Left lung (tissue), 4 donors: ENCODE measurements at regions not wholly inside any gene's neighbourhood (a gene's known extent, or its start where the extent isn't known, plus 50 kb on each side); places are given as distances from the start of the nearest gene placed in this dataset.

Source experiments
- ATAC-seq: fragments of 200-7000 bp; cut with Tn5 transposase; one replicate; pipeline ENCODE4 v1.9.1; 2020; ENCODE audit warnings: moderate library complexity
- DNase-seq, 4 donors: peaks; one replicate each; pipeline ENCODE4 v3.0.0-alpha.2; 2013 to 2020
- H3K27ac ChIP-seq, 2 donors: fragments of 200-600 bp; sonication (generic) in 1 of 2; one replicate each; pipeline versions ENCODE4 v1.5.0 to v1.8.0; 2020 to 2021
- H3K27me3 ChIP-seq, 2 donors: fragments of 200-600 bp; sonication (generic) in 1 of 2; one replicate each; pipeline versions ENCODE4 v1.5.0 to v1.8.0; 2020 to 2021
- H3K36me3 ChIP-seq, 2 donors: fragments of 200-600 bp; sonication (generic) in 1 of 2; one replicate each; pipeline versions ENCODE4 v1.5.0 to v1.8.0; 2020 to 2021
- H3K4me1 ChIP-seq, 2 donors: fragments of 200-600 bp; one replicate each; pipeline ENCODE4 v1.8.0; 2021
- H3K4me3 ChIP-seq, 2 donors: fragments of 200-600 bp; sonication (generic) in 1 of 2; one replicate each; pipeline versions ENCODE4 v1.5.0 to v1.8.0; 2020 to 2021; ENCODE audit warnings: mild to moderate bottlenecking in 1 of 2
- H3K9me3 ChIP-seq, 2 donors: fragments of 200-600 bp; sonication (generic) in 1 of 2; one replicate each; pipeline versions ENCODE4 v1.5.0 to v1.8.0; 2020 to 2021
- CTCF ChIP-seq, 2 donors: fragments of 200-600 bp; sonication (generic) in 1 of 2; IDR thresholded peaks; one replicate each; pipeline versions ENCODE4 v1.5.0 to v1.8.0; 2021; ENCODE audit warnings: antibody characterized with exemption in 2 of 2
- intact Hi-C, 2 donors: fragments of 100-400 bp; cut with DNase I; formaldehyde crosslinking; loops; one replicate each; pipeline versions ENCODE4 v1.11.2 to v1.14.2; 2022
- donor health status: DM: no; HTN: yes; CAD: no.
- donor health status: DM: no; HTN: no; CAD: no.

GRCh38 chr4:152039023-152039481 lies 278.2 kb upstream of the GATB start:
- DNase-seq (no peak), ATAC-seq (no peak)
- TF ChIP-seq CTCF (IDR thresholded peaks at IDR 0.05): no peak
- Histone ChIP-seq H3K4me1 (no peaks in the 10 kb centered on the region), H3K27me3 (no peaks in the 10 kb centered on the region), H3K36me3 (no peaks in the 10 kb centered on the region), H3K27ac (no peak overlapping the region), H3K4me3 (no peak overlapping the region), H3K9me3 (no peaks in the 10 kb centered on the region)
- intact Hi-C loops: no loop called here

DNA sequence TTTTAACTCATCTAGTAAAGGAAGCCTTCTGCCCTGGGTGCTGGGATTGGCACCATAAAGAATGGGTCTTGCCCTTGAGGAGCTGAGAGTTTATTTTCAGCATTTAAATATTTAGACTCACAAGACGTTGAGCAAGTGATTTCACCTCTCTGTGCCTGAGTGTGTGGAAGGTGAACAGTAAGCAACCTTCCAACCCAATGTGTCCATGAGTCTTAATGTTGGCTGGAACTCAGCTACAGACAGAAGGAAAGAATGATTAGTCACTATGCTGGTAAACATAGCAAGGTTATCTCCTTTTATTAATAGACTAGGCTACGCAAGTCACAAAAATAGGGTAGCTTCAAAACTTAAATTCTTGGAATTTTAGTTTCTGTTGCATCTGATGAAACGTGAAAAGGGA lies 277.4 kb upstream of the GATB start:
- Histone ChIP-seq H3K36me3 (no peaks in the 10 kb centered on the region), H3K27ac (no peak overlapping the region), H3K4me1 (no peaks in the 10 kb centered on the region), H3K4me3 (no peak overlapping the region), H3K27me3 (no peaks in the 10 kb centered on the region), H3K9me3 (no peaks in the 10 kb centered on the region)
- TF ChIP-seq CTCF (IDR thresholded peaks at IDR 0.05): no peak
- intact Hi-C loops: no loop called here
- no peak for DNase-seq
- ATAC-seq: no peak

- H3K36me3 ChIP-seq: no peaks in the 10 kb centered on the region
- intact Hi-C loops: no loop called here
- ATAC-seq (no peak), DNase-seq (no peak)
- H3K27me3 ChIP-seq: no peaks in the 10 kb centered on the region
- H3K4me1 ChIP-seq: no peaks in the 10 kb centered on the region
- H3K27ac ChIP-seq: no peak overlapping the region
- H3K4me3 ChIP-seq: no peak overlapping the region
- H3K9me3 ChIP-seq: no peaks in the 10 kb centered on the region
- TF ChIP-seq CTCF (IDR thresholded peaks at IDR 0.05): no peak
Measured at GRCh38 chr4:152037435-152037834, 276.6 kb upstream of the GATB start.

- DNase-seq (no peak), ATAC-seq (no peak)
- Histone ChIP-seq H3K27ac (no peak overlapping the region), H3K36me3 (no peaks in the 10 kb centered on the region), H3K4me3 (no peak overlapping the region), H3K9me3 (no peaks in the 10 kb centered on the region), H3K27me3 (no peaks in the 10 kb centered on the region), H3K4me1 (no peaks in the 10 kb centered on the region)
- intact Hi-C loops: no loop called here
- no peak for TF ChIP-seq CTCF (IDR thresholded peaks at IDR 0.05)
Measured at GRCh38 chr4:152033621-152034020, 272.8 kb upstream of the GATB start.

DNA sequence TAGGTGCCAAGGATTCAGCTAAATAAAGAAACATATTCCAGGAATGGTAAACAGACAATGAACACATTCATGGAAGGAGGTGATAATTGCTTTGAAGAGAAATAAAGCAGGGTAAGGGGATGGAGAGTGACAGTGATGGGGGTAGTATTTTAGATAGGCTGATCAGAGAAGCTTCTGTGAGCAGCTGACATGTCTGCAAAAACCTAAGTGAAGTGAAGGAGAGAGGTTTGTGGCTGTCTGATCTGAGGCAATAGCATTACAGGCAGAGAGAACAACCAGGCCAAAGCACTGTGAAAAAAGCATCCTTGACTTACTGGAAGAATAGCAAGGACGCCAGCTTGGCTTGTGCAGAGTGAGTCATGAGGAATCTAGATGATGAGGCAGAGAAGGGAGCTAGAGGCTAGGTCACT lies 271.9 kb upstream of the GATB start:
- ATAC-seq (peak; percentile 57), DNase-seq (no peak)
- no peak for TF ChIP-seq CTCF (IDR thresholded peaks at IDR 0.05)
- Histone ChIP-seq H3K4me3 (no peak overlapping the region), H3K27ac (no peak overlapping the region), H3K27me3 (no peaks in the 10 kb centered on the region), H3K9me3 (no peaks in the 10 kb centered on the region), H3K4me1 (no peaks in the 10 kb centered on the region), H3K36me3 (no peaks in the 10 kb centered on the region)
- intact Hi-C loops: no loop called here
